M059J (cell line): ENCODE measurements at regions not wholly inside any gene's neighbourhood (a gene's known extent, or its start where the extent isn't known, plus 50 kb on each side); places are given as distances from the start of the nearest gene placed in this dataset.
A peak's percentile ranks its signal among the peaks of the same experiment; 100 is the strongest.

Source experiments
- DNase-seq: peaks from one replicate; pipeline ENCODE4 v3.0.0-alpha.2; 2012; ENCODE audit warnings: low read depth

- no peak for DNase-seq
These were observed 83.9 kb upstream of the CXCL14 start for GRCh38 chr5:135662683-135663082.

DNA sequence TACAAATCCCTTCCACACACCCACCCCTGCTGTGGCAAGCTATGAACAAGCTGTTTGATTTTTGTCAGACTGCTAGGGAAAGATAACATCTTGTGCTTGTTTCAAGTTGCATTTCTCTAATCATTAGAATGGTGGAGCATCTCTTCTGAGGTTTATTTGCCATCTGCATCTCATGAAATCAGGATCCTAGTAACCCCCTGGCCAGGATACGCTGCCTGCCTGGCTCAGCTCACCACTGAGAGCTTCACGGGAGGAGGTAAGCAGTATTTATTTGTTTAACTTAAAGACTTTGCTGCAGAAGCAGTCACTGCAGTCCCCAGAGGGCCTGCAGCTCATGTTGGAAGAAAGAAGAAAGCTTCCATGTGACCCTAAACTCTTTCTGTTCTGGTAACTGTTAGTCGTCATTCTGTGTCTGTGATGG, 83.3 kb upstream of the CXCL14 start:
- no peak for DNase-seq

DNA sequence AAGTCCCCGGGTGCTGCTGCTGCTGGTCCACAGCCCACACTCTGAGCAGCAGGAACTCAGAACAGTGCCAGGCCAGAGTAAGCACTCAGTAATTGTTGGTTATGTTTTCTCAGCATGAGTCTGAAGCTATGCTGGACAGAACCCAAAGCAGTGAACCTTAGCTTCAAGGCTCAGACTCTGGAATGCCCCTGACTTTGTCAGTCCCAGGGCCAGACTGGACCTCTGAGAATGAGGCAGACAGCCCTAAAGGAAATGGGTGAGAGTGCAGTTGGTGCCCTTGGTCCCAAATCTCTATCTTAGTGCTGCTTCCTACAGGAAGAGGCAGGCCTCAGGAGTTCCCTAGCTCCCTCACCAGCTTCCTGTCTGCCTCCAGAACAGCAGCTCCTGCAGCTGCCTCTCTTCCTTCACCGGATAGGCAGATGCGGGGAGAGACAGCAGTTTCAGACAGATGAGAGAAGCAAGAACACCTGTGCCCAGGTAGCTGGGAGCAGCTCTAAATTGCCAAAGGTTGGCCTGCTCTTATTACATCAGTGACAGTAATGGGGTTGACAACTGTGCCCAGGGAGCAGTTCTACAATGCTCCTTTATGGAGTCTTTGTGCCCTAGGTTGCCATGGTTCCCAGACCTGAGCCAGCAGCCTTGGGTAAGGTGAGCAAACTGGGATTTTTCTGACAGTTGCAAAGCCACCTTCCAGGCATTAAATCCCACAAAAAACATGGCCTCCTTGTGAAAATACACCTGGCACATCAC, 82.2 kb upstream of the CXCL14 start:
- DNase-seq = no peak

GRCh38 chr5:135657536-135658305, 78.9 kb upstream of the CXCL14 start:
- DNase-seq = no peak

DNA sequence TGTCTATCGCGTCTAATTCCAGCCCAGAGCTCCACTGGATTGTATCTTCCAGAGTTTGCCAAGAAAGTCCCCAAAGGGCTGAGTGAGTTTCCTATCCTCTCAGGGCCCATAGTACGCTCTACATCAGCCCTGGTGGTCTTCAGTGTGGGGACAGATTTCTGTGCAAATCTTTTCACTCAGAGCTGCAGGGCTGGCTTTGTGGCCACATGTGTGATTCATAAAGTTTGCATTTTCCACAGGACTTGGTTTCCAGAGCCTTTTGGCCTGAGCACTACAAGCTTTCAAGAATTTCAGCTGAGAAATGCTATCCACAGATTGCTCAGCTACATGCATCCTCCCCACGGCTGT, 76.7 kb upstream of the CXCL14 start:
- no peak for DNase-seq

DNA sequence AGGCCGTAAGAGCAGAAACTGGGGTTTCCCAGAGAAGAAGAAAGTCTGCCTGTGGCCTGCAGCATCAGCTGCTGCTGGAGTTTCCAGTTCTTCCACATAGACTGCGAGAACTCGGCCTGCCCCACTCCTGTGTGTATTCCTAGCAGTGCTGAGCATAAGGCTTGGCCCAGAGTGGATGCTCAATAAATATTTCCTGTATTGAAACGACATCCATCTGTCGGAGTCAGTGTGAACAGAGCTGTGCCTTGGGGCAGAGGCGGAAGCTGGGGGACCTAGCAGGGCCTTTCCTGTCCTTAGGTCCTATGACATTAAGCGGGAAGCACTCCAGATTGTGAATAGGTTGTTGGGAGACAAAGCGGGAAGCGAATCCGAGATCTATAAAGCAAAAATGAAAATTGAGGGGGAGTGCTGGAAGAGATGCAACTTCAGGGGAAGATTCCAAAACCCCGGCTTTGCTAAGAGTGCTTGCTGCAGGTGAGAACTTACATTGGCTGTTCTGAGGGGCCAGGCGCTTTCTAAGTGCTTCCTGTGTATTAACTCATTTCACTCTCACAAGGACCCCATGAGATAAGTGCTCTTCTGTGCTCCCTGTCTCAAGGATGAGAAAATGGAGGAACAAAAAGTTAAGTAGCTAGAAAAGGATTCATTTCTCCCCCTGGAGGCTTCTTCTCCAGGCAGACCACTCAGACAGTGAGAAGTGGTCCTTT, 76.1 kb upstream of the CXCL14 start:
- no peak for DNase-seq

DNA sequence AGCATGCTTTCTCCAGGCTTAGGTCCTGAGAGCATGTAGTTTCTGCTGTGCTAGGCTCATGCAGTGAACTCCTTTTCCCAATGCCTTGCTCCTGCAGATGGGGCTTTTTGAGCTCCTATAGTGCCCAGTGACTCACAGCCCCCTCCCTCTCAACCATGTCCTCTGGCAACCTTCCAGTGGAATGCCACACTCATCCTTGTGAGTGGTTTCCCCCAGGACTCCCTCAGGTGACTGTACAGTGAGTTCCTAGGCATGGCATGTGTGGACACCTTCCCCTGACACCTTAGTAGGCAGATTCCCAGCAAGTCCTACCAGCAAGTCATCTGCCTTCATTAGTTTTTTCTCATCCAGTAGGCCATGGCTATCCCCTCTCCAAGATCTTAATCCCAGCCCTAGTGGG, 72.4 kb upstream of the CXCL14 start:
- peak; percentile 65 for DNase-seq

- no peak for DNase-seq
These were observed 71.3 kb upstream of the CXCL14 start for GRCh38 chr5:135650081-135650480.

GRCh38 chr5:135649435-135649834, 70.6 kb upstream of the CXCL14 start:
- no peak for DNase-seq

DNA sequence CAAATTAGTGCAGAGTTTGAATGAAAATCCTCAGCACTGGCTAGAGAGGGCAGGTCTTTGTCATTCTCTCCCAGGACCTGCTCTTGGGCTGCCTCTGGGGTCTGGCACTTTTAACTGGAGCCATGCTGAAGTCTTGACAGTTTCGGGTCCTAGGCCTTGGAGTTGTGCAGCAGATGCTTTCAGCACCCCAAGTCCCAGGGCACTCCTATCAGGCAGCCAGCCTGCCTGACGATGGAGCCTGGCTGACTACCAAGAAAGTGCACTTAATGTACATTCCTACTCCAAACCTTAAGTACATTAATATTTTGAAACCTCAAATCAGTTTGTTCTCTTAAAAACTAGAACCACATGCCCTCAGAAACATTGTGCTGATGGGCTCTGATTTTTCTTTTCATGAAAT, 69.3 kb upstream of the CXCL14 start:
- DNase-seq = no peak

DNA sequence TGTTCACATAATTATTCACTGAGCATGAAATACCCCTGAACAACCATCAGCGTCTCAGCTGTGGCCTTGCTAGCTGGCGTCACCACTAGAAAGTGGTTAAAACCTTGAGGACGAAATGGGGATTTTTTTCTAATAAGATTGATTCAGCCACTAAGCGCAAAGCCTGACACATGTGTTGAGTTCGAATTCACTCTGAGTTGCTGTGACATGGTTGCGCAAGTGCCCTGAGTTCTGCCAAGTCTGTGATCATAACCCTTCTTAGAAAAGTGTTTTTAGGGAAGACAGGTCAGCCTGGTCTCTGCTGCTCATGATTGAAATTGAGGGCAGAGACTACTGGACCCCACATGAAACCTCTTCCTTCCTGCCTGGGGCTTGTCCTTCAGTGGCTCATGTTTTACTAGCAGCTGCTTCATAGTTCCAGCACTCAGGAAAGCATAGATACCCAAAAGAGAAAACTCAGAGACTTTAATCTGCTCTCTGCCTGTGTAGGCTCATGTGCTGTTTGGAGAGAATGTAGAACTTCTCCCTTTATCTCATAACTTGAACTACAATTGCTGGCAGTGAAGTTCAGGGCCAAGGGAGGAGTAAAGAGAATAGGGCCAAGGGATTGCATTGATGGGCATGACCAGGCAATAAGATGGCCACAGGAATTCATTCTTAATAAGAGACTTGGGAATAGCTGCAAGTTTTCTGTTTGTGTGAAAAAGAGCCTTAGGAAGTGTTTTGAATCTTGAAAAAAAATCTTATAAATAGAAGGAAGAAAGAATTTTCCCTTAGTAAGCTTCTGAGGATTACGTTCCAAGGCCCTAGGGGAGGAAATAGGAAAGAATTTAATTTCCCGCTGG, 66.8 kb upstream of the CXCL14 start:
- DNase-seq = no peak

DNA sequence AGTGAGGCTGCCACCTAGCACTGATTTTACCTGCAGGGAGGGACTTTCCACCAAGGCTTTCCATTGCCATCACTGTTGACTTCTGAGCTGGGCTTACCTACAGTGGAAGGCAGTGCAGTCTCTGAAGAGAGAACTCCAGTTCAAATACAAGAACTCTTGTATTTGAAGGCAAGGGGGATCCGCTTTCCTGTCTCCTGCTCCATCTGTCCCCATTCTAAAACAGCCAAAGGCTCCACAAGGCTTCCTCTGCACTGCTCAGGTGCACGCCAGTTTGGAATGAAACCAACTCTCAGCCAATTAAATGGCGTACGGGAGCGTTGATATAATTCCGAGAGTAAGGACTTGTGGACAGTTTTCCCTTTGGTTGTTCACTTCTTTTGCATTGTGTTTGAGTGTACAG, 66.0 kb upstream of the CXCL14 start:
- DNase-seq = no peak

GRCh38 chr5:135643881-135644766, 65.3 kb upstream of the CXCL14 start:
- no peak for DNase-seq

DNA sequence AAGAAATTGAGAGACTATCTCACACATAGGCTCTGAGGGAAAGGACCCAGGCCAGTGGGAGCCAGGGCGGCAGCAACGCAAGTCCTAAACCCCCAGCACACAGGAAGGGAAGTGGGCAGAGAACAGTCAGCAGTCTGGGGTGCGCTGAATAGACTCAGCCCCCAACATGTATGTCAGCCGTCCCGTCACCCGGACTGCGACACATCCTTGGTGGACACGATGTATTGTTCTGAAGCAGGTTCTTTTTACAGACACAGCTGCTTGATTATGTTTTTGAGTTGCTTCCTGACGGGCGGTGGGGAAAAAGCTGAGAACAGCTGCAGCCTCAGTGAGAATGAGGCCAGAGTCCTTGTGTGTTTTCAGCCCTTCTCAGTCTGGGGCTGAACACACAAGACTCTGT, 64.1 kb upstream of the CXCL14 start:
- no peak for DNase-seq

DNA sequence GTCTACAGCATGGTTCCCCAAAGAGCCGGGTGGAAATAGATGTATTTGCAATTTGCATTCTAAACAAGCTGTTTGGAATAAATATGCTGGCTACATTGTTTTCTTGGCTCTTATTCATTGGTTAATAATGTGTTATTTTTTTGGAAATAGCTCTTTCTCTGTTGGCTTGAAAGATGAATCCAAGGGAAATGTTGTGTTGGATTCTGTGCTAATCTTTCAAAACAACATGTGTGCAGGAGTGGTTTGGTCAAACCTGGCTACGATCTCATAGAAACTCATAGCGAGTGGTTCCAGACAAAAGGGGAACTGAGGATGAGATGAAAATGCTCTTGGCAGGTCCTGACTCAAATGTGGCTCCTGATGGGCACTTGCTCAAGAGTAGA, 63.7 kb upstream of the CXCL14 start:
- DNase-seq = no peak

DNA sequence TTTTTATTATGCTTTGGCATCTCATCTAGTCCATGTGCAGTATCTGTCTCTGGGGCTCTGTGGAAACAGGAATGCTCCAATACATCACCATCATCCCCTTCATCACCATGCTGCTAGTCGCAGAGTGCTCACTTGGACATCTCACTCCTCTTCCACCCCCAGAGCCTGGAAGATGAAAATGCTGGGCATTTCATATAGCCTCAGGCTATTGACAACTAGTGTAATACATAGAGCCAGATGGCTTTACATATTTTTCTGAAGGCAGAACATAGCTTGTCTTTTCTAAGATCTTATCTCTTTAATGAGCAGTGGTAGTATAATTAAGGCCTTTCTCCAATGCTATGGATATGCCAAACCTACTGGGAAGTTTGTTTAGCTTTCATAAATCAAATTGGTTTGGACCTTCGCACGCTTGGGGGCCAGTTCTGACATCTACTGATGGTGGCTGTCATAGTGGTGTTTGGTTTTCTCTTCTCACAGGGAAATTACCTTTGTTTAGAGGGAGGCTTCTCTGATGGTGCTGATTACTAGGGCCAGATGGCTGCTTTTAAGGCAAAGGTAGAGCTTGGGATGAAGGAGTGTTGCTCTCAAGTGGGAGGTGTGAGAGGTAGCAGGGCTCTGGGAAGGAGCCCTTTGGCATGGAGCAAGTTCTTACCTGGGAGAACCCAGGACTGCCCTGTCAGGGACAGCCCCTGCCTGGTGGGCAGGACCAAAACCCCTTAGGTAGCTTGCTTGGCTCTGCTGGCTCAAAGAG, 63.1 kb upstream of the CXCL14 start:
- no peak for DNase-seq

DNA sequence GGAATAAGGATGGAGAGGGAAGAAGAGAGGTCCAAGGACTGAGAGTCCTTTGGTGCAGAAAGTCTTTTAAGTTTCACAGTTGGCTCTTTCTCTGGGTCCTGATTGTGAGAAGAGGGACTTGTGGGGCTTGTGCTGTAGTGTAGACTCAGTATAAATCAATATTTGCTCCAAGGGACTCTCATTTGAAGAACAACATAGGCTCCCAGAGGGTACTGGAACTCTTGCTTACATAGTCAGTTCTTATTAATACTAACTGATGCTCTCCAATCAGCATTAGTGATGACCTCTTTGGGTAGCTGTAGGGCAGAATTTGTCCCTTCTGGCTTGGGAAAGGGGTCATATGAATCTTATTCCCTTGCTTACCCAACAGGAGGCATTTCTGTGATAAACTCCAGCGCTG, 62.5 kb upstream of the CXCL14 start:
- DNase-seq = no peak

- no peak for DNase-seq
These were observed 56.7 kb upstream of the CXCL14 start for GRCh38 chr5:135635451-135635850.

DNA sequence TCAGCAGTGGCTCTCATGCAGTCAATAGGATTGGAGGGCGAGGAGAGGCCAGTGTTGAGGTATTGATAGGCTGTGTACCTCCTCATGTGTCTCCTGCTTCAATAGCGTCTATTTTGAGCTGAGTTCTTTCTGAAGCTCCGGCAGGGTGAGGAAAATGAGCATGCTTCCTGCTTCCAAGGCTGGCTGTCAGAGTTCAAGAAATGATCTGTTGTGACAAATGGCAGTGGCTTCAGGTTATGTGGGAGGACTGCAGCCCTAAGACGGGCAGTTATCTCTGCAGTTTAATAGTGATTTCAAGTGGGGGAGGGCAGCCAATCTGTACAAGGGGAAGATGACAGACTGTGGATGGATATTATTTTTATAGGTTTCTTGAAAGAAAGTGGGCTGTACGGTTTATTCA, 54.0 kb upstream of the CXCL14 start:
- DNase-seq = no peak

- DNase-seq = no peak
These were observed 52.6 kb upstream of the CXCL14 start for GRCh38 chr5:135631391-135631790.
